Stomach (tissue), 4 donors: ENCODE measurements at regions not wholly inside any gene's neighbourhood (a gene's known extent, or its start where the extent isn't known, plus 50 kb on each side); places are given as distances from the start of the nearest gene placed in this dataset.
"Not testable (repeated sequence)": the region's sequence is repeated elsewhere in the genome, so short reads cannot be mapped to it uniquely, and the experiment has no call there.

Experiments
- CTCF ChIP-seq, 7 experiments: fragments of 450-650 bp in 4 of 7; fragments of 200-600 bp in 3 of 7; sonication (generic) in 3 of 7; IDR thresholded peaks; one replicate each; pipeline ENCODE4 v1.5.1; 2016 to 2019; ENCODE audit warnings: antibody characterized with exemption in 7 of 7, control low read depth in 2 of 7, mild to moderate bottlenecking in 1 of 7
- EP300 ChIP-seq: sonication (generic); formaldehyde crosslinking; IDR thresholded peaks from one replicate; pipeline ENCODE4 v1.6.1; 2017; ENCODE audit warnings: antibody characterized with exemption
- POLR2A ChIP-seq, 4 donors: fragments of 450-650 bp; IDR thresholded peaks; one replicate each; pipeline ENCODE4 v1.6.1; 2016; ENCODE audit warnings: antibody characterized with exemption in 4 of 4, control low read depth in 2 of 4, mild to moderate bottlenecking in 1 of 4, moderate library complexity in 1 of 4

DNA sequence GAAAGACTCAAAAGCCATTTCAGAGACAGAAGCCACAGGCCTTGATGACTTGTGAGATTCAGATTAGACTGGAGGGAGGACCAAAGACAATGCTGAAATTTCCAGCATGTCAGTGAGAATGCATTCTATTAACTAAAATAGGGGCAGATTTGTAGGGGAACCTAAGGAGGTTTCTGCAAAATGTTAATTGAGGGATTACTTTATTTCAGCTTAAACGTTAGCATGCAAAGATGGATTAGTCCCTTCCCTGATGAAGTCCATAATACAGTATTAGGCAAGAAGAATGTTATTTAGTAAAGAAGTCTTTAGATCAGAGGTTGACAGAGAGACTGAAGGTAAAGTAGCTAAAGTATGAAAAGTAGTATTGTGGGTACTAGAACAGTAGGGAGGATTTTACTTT lies 98.9 kb upstream of the NBPF9 start:
- TF ChIP-seq EP300; CTCF (IDR thresholded peaks at IDR 0.05); POLR2A (IDR thresholded peaks at IDR 0.05): not testable (repeated sequence)
